T-helper 1 cell treated with Interleukin-12 subunit alpha and Interleukin-12 subunit beta and Interleukin-4 antibody, amounts not matched to agents 30 μg/mL and 1 μg/mL, for 36 hours (primary cell): ENCODE measurements at regions not wholly inside any gene's neighbourhood (a gene's known extent, or its start where the extent isn't known, plus 50 kb on each side); places are given as distances from the start of the nearest gene placed in this dataset.

Experiments
- H3K27ac Mint-ChIP-seq: one replicate; pipeline ENCODE4 v1.8.0; 2021; ENCODE audit warnings: mild to moderate bottlenecking, mixed read lengths
- H3K27me3 Mint-ChIP-seq: one replicate; pipeline ENCODE4 v1.8.0; 2021; ENCODE audit warnings: low read depth, mixed read lengths
- H3K36me3 Mint-ChIP-seq: one replicate; pipeline ENCODE4 v1.8.0; 2021; ENCODE audit warnings: low read depth, mixed read lengths
- H3K4me1 Mint-ChIP-seq: one replicate; pipeline ENCODE4 v1.8.0; 2021; ENCODE audit warnings: low read depth, mixed read lengths
- H3K4me3 Mint-ChIP-seq: one replicate; pipeline ENCODE4 v1.8.0; 2021; ENCODE audit warnings: mild to moderate bottlenecking, moderate library complexity, mixed read lengths
- H3K9me3 Mint-ChIP-seq: one replicate; pipeline ENCODE4 v1.8.0; 2021; ENCODE audit warnings: mixed read lengths

- H3K4me3 Mint-ChIP-seq, result no peak overlapping the region
Measured at GRCh38 chr1:232547938-232548484, 81.9 kb downstream of the SIPA1L2 start.

GRCh38 chr1:232542633-232543593 is 87.0 kb downstream of the SIPA1L2 start:
- no peaks in the 10 kb centered on the region for H3K36me3 Mint-ChIP-seq
- no peak overlapping the region for H3K27ac Mint-ChIP-seq

More at GRCh38 chr1:232547938-232548484, 81.9 kb downstream of the SIPA1L2 start:
- Mint-ChIP-seq H3K27me3 (peaks cover 13% of the 10 kb centered on the region), H3K4me1 (no peaks in the 10 kb centered on the region), H3K27ac (no peak overlapping the region), H3K9me3 (no peaks in the 10 kb centered on the region), H3K36me3 (no peaks in the 10 kb centered on the region)

GRCh38 chr1:232538943-232539302 is 91.0 kb downstream of the SIPA1L2 start:
- no peaks in the 10 kb centered on the region for H3K9me3 Mint-ChIP-seq

More at GRCh38 chr1:232542633-232543593, 87.0 kb downstream of the SIPA1L2 start:
- Mint-ChIP-seq H3K27me3 (peaks cover 16% of the 10 kb centered on the region), H3K4me1 (no peaks in the 10 kb centered on the region), H3K9me3 (no peaks in the 10 kb centered on the region), H3K4me3 (no peak overlapping the region)

GRCh38 chr1:232538224-232538942 is 91.5 kb downstream of the SIPA1L2 start:
- no peak overlapping the region for H3K4me3 Mint-ChIP-seq

More at GRCh38 chr1:232538943-232539302, 91.0 kb downstream of the SIPA1L2 start:
- Mint-ChIP-seq H3K27ac (no peak overlapping the region), H3K4me3 (no peak overlapping the region), H3K36me3 (no peaks in the 10 kb centered on the region), H3K27me3 (peaks cover 20% of the 10 kb centered on the region), H3K4me1 (no peaks in the 10 kb centered on the region)

GRCh38 chr1:232534552-232535517 is 95.1 kb downstream of the SIPA1L2 start:
- Mint-ChIP-seq H3K4me1 (no peaks in the 10 kb centered on the region), H3K9me3 (no peaks in the 10 kb centered on the region), H3K27me3 (peaks cover 17% of the 10 kb centered on the region), H3K4me3 (no peak overlapping the region), H3K27ac (no peak overlapping the region), H3K36me3 (no peaks in the 10 kb centered on the region)

More at GRCh38 chr1:232538224-232538942, 91.5 kb downstream of the SIPA1L2 start:
- Mint-ChIP-seq H3K9me3 (no peaks in the 10 kb centered on the region), H3K27ac (no peak overlapping the region), H3K27me3 (peaks cover 22% of the 10 kb centered on the region), H3K4me1 (no peaks in the 10 kb centered on the region), H3K36me3 (no peaks in the 10 kb centered on the region)

GRCh38 chr1:232533328-232533727 is 96.6 kb downstream of the SIPA1L2 start:
- no peaks in the 10 kb centered on the region for H3K9me3 Mint-ChIP-seq
- no peaks in the 10 kb centered on the region for H3K36me3 Mint-ChIP-seq
- no peak overlapping the region for H3K27ac Mint-ChIP-seq
- no peak overlapping the region for H3K4me3 Mint-ChIP-seq
- H3K27me3 Mint-ChIP-seq, result peaks cover 21% of the 10 kb centered on the region
- peaks cover 12% of the 10 kb centered on the region for H3K4me1 Mint-ChIP-seq

- H3K9me3 Mint-ChIP-seq, result no peaks in the 10 kb centered on the region
- no peak overlapping the region for H3K27ac Mint-ChIP-seq
- peaks cover 14% of the 10 kb centered on the region for H3K4me1 Mint-ChIP-seq
- no peak overlapping the region for H3K4me3 Mint-ChIP-seq
- no peaks in the 10 kb centered on the region for H3K36me3 Mint-ChIP-seq
- H3K27me3 Mint-ChIP-seq, result peaks cover 21% of the 10 kb centered on the region
Measured at GRCh38 chr1:232532901-232533300, 97.0 kb downstream of the SIPA1L2 start.

- Mint-ChIP-seq H3K4me3 (no peak overlapping the region), H3K4me1 (peaks cover 14% of the 10 kb centered on the region), H3K9me3 (no peaks in the 10 kb centered on the region), H3K27me3 (peaks cover 21% of the 10 kb centered on the region), H3K27ac (no peak overlapping the region), H3K36me3 (no peaks in the 10 kb centered on the region)
Measured at GRCh38 chr1:232531291-232531690, 98.6 kb downstream of the SIPA1L2 start.

GRCh38 chr1:232529747-232530146 is 100.2 kb downstream of the SIPA1L2 start:
- Mint-ChIP-seq H3K36me3 (no peaks in the 10 kb centered on the region), H3K27me3 (peaks cover 14% of the 10 kb centered on the region), H3K27ac (no peak overlapping the region), H3K9me3 (no peaks in the 10 kb centered on the region), H3K4me3 (no peak overlapping the region), H3K4me1 (peaks cover 16% of the 10 kb centered on the region)

GRCh38 chr1:232528472-232529089 is 101.4 kb downstream of the SIPA1L2 start:
- peak overlapping the region; percentile 74 for H3K27ac Mint-ChIP-seq
- no peaks in the 10 kb centered on the region for H3K9me3 Mint-ChIP-seq
- no peaks in the 10 kb centered on the region for H3K36me3 Mint-ChIP-seq
- peak overlapping the region; percentile 56 for H3K4me3 Mint-ChIP-seq
- H3K4me1 Mint-ChIP-seq, result peaks cover 18% of the 10 kb centered on the region
- peaks cover 15% of the 10 kb centered on the region for H3K27me3 Mint-ChIP-seq

- Mint-ChIP-seq H3K27ac (no peak overlapping the region), H3K4me3 (no peak overlapping the region), H3K27me3 (peaks cover 35% of the 10 kb centered on the region), H3K9me3 (no peaks in the 10 kb centered on the region), H3K4me1 (peaks cover 17% of the 10 kb centered on the region), H3K36me3 (no peaks in the 10 kb centered on the region)
Measured at GRCh38 chr1:232524056-232524455, 105.9 kb downstream of the SIPA1L2 start.

GRCh38 chr1:232522189-232522588 is 107.7 kb downstream of the SIPA1L2 start:
- Mint-ChIP-seq H3K27ac (no peak overlapping the region), H3K4me3 (no peak overlapping the region), H3K36me3 (no peaks in the 10 kb centered on the region), H3K9me3 (no peaks in the 10 kb centered on the region), H3K4me1 (peaks cover 8% of the 10 kb centered on the region), H3K27me3 (peaks cover 40% of the 10 kb centered on the region)

GRCh38 chr1:232521660-232522059 is 108.3 kb downstream of the SIPA1L2 start:
- Mint-ChIP-seq H3K4me3 (no peak overlapping the region), H3K27me3 (peaks cover 42% of the 10 kb centered on the region), H3K36me3 (no peaks in the 10 kb centered on the region), H3K4me1 (peaks cover 8% of the 10 kb centered on the region), H3K9me3 (no peaks in the 10 kb centered on the region), H3K27ac (no peak overlapping the region)
